Gastroesophageal sphincter (tissue), 3 donors: ENCODE measurements at regions not wholly inside any gene's neighbourhood (a gene's known extent, or its start where the extent isn't known, plus 50 kb on each side); places are given as distances from the start of the nearest gene placed in this dataset.

ENCODE experiments used
- CTCF ChIP-seq, 4 experiments: fragments of 200-600 bp in 2 of 4; fragments of 450-650 bp in 2 of 4; sonication (generic) in 1 of 4; IDR thresholded peaks; one replicate each; pipeline ENCODE4 v1.5.1; 2017 to 2019; ENCODE audit warnings: antibody characterized with exemption in 4 of 4, mild to moderate bottlenecking in 2 of 4, moderate library complexity in 2 of 4
- EP300 ChIP-seq: sonication (generic); formaldehyde crosslinking; IDR thresholded peaks from one replicate; pipeline ENCODE4 v1.6.1; 2017; ENCODE audit warnings: antibody characterized with exemption, mild to moderate bottlenecking
- POLR2A ChIP-seq, 2 donors: fragments of 450-650 bp; IDR thresholded peaks; one replicate each; pipeline ENCODE4 v1.6.1; 2017; ENCODE audit warnings: antibody characterized with exemption in 2 of 2, mild to moderate bottlenecking in 2 of 2, moderate library complexity in 1 of 2
- POLR2AphosphoS5 ChIP-seq: sonication (generic); formaldehyde crosslinking; IDR thresholded peaks from one replicate; pipeline ENCODE4 v1.6.1; 2017; ENCODE audit warnings: antibody characterized with exemption

GRCh38 chr12:107543416-107543815 is 142.2 kb upstream of the PWP1 start:
- TF ChIP-seq EP300 = no peak
- no peak for TF ChIP-seq CTCF (IDR thresholded peaks at IDR 0.05)
- TF ChIP-seq POLR2A (IDR thresholded peaks at IDR 0.05) = no peak
- TF ChIP-seq POLR2AphosphoS5 = no peak
